ENCODE measurements at regions not wholly inside any gene's neighbourhood (a gene's known extent, or its start where the extent isn't known, plus 50 kb on each side); places are given as distances from the start of the nearest gene placed in this dataset.

GRCh38 chr15:79610021-79610420 lies 177.9 kb downstream of the MINAR1 start:
- Mint-ChIP-seq H3K27ac (no peak overlapping the region), H3K4me3 (no peak overlapping the region)
- H2BK5ac ChIP-seq (ENCODE audit: insufficient read length, low read length), result no peak overlapping the region

More at GRCh38 chr15:79610021-79610420, 177.9 kb downstream of the MINAR1 start:
- no peaks in the 10 kb centered on the region for H3K9me3 Mint-ChIP-seq
- Histone ChIP-seq H2BK15ac (ENCODE audit: low read depth, low read length) (no peak overlapping the region), H3K9me3 (ENCODE audit: control insufficient read depth, low read depth, low read length) (no peaks in the 10 kb centered on the region), H4K8ac (replicated peaks; ENCODE audit: insufficient read length, low read depth, low read length) (no peak overlapping the region), H3K23ac (ENCODE audit: insufficient read length, low read depth, low read length) (no peak overlapping the region), H3K14ac (ENCODE audit: insufficient read depth, low read length) (no peak overlapping the region), H3K4me1 (ENCODE audit: insufficient read depth, low read length) (no peaks in the 10 kb centered on the region), H3T11ph (ENCODE audit: low read length) (no peak overlapping the region), H3K9ac (ENCODE audit: extremely low read depth, insufficient read length, low read length) (no peak overlapping the region), H3K4me2 (ENCODE audit: insufficient read depth, insufficient read length, low read length) (no peak overlapping the region), H4K20me1 (ENCODE audit: control insufficient read depth, insufficient read depth, insufficient read length) (no peaks in the 10 kb centered on the region), H2BK12ac (ENCODE audit: insufficient read length, low read depth, low read length) (no peak overlapping the region), H3K4ac (ENCODE audit: low read depth, low read length) (no peak overlapping the region), H3K27me3 (ENCODE audit: insufficient read depth, low read length) (no peaks in the 10 kb centered on the region; the same call in 1 of the 2 replicates), H3K18ac (ENCODE audit: insufficient read length, low read depth, low read length) (no peak overlapping the region), H3K56ac (ENCODE audit: insufficient read length, low read depth, low read length) (no peak overlapping the region), H3K27ac (ENCODE audit: insufficient read length, low read depth, low read length) (no peak overlapping the region), H4K91ac (ENCODE audit: insufficient read length, low read depth, low read length) (no peak overlapping the region), H3K79me1 (ENCODE audit: insufficient read depth, low read depth, low read length, poor library complexity, severe bottlenecking) (no peaks in the 10 kb centered on the region), H2BK120ac (ENCODE audit: low read depth, low read length, poor library complexity, severe bottlenecking) (no peak overlapping the region), H3K79me2 (ENCODE audit: insufficient read depth, low read length) (no peaks in the 10 kb centered on the region), H2AFZ (ENCODE audit: low read length) (no peak overlapping the region), H2BK20ac (ENCODE audit: low read depth, low read length, poor library complexity, severe bottlenecking) (no peak overlapping the region), H4K5ac (ENCODE audit: insufficient read length, low read depth, low read length) (no peak overlapping the region), H2AK5ac (ENCODE audit: insufficient read length, low read length) (no peak overlapping the region), H3K23me2 (ENCODE audit: insufficient read length, low read depth, low read length, poor library complexity, severe bottlenecking) (no peaks in the 10 kb centered on the region)
- H3K4me1 Mint-ChIP-seq, result no peaks in the 10 kb centered on the region
- no peak for TF ChIP-seq CTCF (conservative IDR thresholded peaks at IDR 0.05)
- H3K27me3 Mint-ChIP-seq (ENCODE audit: low read depth), result peaks cover 5% of the 10 kb centered on the region; the same call in 1 of the 2 replicates
- DNase-seq, result no peak
- H3K36me3 Mint-ChIP-seq (ENCODE audit: insufficient read depth in 1 of 3, low read depth in 3 of 3), result no peaks in the 10 kb centered on the region
- no CpG with 5 or more reads among the region's 3 CpGs for whole genome bisulfite sequencing (ENCODE audit: extremely low coverage, insufficient read length, low lambda C conversion rate)
